ENCODE measurements at regions not wholly inside any gene's neighbourhood (a gene's known extent, or its start where the extent isn't known, plus 50 kb on each side); places are given as distances from the start of the nearest gene placed in this dataset.

DNA sequence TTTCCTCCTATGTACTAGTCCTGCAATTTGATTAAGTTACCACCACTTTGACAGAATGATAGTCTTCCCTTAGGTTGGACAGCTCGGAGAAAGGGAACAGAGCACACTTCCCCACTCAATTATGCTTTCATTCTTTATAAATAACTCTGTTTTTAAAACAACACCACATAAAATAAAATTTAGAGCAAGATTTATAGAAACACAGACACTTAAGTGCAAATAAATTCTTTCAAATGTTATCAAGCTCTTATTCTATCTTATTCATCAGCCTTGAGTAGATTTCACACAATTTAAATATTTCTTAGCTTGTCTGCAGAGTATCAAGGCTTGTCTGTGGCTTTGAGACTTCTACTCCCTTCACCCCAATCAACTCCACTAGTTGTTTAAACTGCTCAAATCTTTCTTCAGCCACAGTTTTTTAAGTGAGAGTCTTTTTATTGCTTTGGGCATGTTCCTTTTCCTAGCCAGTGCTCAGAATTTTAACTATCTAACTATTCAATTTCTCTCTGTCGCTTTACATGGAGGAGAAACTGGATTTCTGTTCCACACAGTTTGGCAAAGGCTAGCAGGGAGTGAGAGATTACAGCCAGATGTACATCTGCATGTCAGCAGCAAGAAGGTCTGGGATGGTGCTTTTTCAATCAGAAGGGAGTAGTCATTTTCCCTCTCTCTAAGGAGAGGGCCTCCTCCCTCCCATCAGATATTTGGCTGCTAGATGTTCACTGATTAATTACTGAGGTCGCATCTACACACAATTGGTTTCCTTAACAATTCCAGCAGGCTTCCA lies 53.1 kb upstream of the PLAC1 start:
- intact Hi-C loops (cut with DNase I; ENCODE audit: low total_unique reads), result no loop called here
- DNase-seq, result no peak
- no peak overlapping the region for H3K27ac ChIP-seq
- H3K4me3 ChIP-seq, result no peak overlapping the region
- no peaks in the 10 kb centered on the region for H3K9me3 ChIP-seq
- no peaks in the 10 kb centered on the region for H3K36me3 ChIP-seq (ENCODE audit: low read depth, missing control alignments)
- no peak for TF ChIP-seq POLR2A (IDR thresholded peaks at IDR 0.05)
- TF ChIP-seq, protein P1, sequence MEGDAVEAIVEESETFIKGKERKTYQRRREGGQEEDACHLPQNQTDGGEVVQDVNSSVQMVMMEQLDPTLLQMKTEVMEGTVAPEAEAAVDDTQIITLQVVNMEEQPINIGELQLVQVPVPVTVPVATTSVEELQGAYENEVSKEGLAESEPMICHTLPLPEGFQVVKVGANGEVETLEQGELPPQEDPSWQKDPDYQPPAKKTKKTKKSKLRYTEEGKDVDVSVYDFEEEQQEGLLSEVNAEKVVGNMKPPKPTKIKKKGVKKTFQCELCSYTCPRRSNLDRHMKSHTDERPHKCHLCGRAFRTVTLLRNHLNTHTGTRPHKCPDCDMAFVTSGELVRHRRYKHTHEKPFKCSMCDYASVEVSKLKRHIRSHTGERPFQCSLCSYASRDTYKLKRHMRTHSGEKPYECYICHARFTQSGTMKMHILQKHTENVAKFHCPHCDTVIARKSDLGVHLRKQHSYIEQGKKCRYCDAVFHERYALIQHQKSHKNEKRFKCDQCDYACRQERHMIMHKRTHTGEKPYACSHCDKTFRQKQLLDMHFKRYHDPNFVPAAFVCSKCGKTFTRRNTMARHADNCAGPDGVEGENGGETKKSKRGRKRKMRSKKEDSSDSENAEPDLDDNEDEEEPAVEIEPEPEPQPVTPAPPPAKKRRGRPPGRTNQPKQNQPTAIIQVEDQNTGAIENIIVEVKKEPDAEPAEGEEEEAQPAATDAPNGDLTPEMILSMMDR (IDR thresholded peaks at IDR 0.05), result no peak
- WGBS, 2 donors, result 32 to 36% methylated on average over 3 of the region's 3 CpGs
- H3K4me1 ChIP-seq, result no peaks in the 10 kb centered on the region
- H3K27me3 ChIP-seq, result no peaks in the 10 kb centered on the region
